Astrocyte (in vitro differentiated cells and primary cell): ENCODE measurements at regions not wholly inside any gene's neighbourhood (a gene's known extent, or its start where the extent isn't known, plus 50 kb on each side); places are given as distances from the start of the nearest gene placed in this dataset.

Source experiments
- CTCF ChIP-seq: IDR thresholded peaks from 2 replicates; pipeline ENCODE4 v1.5.1; 2011; ENCODE audit warnings: low read depth, mild to moderate bottlenecking, inconsistent platforms, low read length, moderate library complexity; ENCODE audit not compliant: insufficient read depth
- EZH2 ChIP-seq: IDR thresholded peaks from 2 replicates; pipeline ENCODE4 v1.6.1; 2012; ENCODE audit warnings: mild to moderate bottlenecking, low read length, inconsistent platforms; ENCODE audit not compliant: insufficient read depth

GRCh38 chr10:2541176-2541575, 526.2 kb upstream of the PFKP start:
- no peak for TF ChIP-seq CTCF
- no peak for TF ChIP-seq EZH2
